Stimulated activated CD8-positive, alpha-beta memory T cell treated with anti-CD3 and anti-CD28 coated beads, Interleukin-15, amount 100 ng/mL, for 48 hours (primary cell): ENCODE measurements at regions not wholly inside any gene's neighbourhood (a gene's known extent, or its start where the extent isn't known, plus 50 kb on each side); places are given as distances from the start of the nearest gene placed in this dataset.
"Not testable (repeated sequence)": the region's sequence is repeated elsewhere in the genome, so short reads cannot be mapped to it uniquely, and the experiment has no call there.

Source experiments
- DNase-seq, 2 donors: peaks; one replicate each; pipeline ENCODE4 v3.0.0-alpha.2; 2020; ENCODE audit warnings: low read depth in 2 of 2

- not testable (repeated sequence) for DNase-seq
These were observed 450.7 kb downstream of the ZNF33B start for GRCh38 chr10:42187501-42188195.

DNA sequence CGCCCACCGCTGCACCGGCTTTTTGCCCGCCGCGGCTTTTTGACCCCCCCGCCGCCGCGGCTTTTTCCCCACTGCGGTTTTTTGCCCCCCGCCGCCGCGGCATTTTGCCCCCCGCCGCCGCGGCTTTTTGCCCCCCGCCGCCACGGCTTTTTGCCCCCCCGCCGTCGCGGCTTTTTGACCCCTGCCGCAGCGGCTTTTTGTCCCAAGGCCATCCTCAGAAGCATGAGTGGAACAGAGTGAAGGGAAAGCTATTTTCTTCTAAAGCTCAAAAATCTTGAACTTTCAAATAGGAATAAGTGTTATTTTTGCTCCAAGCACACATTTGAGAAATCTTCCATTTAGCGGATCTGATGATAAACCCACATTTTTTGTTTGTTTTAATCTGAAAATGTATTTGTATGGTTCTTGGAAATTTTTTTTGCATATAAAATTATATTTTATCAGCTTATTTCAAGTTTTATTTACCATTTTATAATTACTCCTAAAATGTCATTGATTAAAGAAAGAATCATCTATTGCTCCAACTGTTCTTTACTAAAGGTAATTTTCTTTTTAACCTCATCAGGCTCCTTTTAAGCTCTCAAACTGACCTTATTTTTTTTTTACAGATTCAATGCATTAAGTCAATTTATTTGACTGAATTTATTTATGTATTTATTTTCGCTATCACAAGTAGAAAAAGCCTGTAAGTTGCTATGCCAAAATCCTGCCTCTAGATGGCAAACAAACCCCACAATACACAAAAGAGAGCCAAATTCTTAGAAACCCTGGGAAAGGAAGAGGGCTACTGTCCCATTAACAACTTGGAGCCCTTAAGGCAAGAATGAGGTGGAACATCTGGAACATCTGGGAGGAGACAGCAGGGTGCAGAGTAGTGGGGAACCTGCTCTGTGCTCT lies 460.3 kb downstream of the ZNF33B start:
- not testable (repeated sequence) for DNase-seq

GRCh38 chr10:42177077-42177792 lies 461.1 kb downstream of the ZNF33B start:
- DNase-seq = no peak

DNA sequence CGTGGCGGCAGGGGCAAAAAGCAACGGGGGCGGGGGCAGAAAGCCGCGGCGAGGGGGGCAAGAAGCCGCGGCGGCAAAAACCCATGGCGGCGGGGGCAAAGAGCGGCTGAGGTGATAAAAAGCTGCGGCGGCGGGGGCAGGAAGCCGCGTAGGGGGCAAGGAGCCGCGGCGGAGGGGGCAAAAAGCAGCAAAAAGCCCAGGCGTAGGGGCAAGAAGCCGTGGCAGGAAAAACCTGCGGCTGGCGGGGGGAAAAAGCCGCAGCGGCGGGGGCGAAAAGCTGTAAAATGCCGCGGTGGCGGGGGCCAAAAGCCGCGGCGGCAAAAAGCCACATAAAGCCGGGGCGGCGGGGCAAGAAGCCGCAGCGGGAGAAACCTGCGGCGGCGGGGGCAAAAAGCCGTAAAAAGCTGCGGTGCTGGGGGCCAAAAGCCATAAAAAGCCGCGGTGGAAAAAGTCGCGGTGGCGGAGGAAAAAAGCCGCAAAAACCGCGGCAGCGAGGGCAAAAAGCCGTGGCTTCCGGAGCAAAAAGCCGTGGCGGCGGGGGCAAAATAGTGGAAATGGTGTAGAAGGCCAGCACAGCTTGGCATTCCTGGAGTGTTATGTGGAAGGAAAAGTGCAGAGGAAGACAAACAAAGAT lies 487.8 kb downstream of the ZNF33B start:
- DNase-seq = no peak

- no peak for DNase-seq
These were observed 488.5 kb downstream of the ZNF33B start for GRCh38 chr10:42149722-42150427.

- DNase-seq = no peak
These were observed 489.2 kb downstream of the ZNF33B start for GRCh38 chr10:42149027-42149700.

DNA sequence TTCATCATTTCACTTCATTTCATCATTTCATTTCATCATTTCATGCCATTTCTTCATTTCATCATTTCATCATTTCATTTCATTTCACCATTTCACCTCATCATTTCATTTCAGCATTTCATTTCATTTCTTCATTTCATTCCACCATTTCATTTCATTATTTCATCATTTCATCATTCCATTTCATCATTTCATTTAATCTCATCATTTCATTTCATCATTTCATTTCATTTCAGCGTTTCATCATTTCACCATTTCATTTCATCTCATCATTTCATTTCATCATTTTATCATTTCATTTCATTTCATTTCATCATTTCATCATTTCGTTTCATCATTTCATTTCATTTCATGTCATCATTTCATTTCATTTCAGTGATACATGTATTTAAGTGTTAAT lies 492.2 kb downstream of the ZNF33B start:
- not testable (repeated sequence) for DNase-seq

GRCh38 chr10:42138023-42138422 lies 500.3 kb downstream of the ZNF33B start:
- not testable (repeated sequence) for DNase-seq

- no peak for DNase-seq
These were observed 525.3 kb downstream of the ZNF33B start for GRCh38 chr10:42113158-42113450.

- no peak for DNase-seq
These were observed 525.8 kb downstream of the ZNF33B start for GRCh38 chr10:42112331-42113157.

DNA sequence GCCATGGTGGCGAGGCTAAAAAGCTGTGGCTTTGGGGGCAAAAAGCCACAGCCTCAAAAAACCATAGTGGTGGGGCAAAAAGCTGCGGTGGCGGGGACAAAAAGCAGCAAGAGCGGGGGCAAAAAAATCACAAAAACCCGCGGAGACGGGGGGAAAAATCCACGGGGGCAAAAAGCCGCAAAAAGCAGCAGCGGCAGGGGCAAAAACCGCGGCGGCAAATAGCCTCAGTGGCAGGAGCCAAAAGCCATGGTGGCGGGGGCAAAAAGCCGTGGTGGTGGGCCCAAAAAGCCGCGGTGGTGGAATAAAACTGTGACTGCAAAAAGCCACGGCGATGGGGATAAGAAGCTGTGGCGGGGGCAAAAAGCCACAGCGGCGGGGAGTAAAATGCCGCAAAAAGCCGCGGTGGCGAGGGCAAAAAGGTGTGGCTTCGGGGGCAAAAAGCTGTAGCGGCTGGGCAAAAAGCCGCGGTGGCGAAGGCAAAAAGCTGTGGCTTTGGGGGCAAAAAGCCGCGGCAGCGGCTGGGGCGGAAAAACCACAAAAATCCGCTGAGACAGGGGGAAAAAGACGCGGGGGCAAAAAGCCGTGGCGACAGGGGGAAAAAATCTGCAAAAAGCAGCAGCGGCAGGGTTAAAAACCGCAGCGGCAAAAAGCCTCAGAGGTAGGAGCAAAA lies 526.6 kb downstream of the ZNF33B start:
- DNase-seq = no peak

DNA sequence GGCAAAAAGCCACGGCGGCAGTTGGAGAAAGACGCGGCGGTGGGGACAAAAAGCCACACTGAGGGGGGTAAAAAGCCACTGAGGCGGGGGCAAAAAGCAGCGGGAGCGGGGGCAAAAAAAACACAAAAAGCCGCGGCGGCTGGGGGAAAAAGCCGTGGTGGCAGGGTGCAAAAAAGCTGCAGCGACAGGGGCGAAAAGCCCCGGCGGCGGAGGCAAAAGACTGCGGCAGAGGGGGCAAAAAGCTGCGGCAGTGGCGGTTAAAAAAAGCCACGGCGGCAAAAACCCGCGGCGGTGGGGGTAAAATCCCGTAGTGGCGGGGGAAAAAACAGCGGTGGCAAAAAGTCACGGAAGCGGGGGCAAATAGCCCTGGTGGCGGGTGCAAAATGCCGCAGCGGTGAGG lies 527.3 kb downstream of the ZNF33B start:
- no peak for DNase-seq
